T-helper 1 cell treated with Interleukin-12 subunit alpha and Interleukin-12 subunit beta and Interleukin-4 antibody, amounts not matched to agents 30 μg/mL and 1 μg/mL, for 36 hours (primary cell): ENCODE measurements at regions not wholly inside any gene's neighbourhood (a gene's known extent, or its start where the extent isn't known, plus 50 kb on each side); places are given as distances from the start of the nearest gene placed in this dataset.

Experiments used
- H3K27ac Mint-ChIP-seq: one replicate; pipeline ENCODE4 v1.8.0; 2021; ENCODE audit warnings: mild to moderate bottlenecking, mixed read lengths
- H3K27me3 Mint-ChIP-seq: one replicate; pipeline ENCODE4 v1.8.0; 2021; ENCODE audit warnings: low read depth, mixed read lengths
- H3K36me3 Mint-ChIP-seq: one replicate; pipeline ENCODE4 v1.8.0; 2021; ENCODE audit warnings: low read depth, mixed read lengths
- H3K4me1 Mint-ChIP-seq: one replicate; pipeline ENCODE4 v1.8.0; 2021; ENCODE audit warnings: low read depth, mixed read lengths
- H3K4me3 Mint-ChIP-seq: one replicate; pipeline ENCODE4 v1.8.0; 2021; ENCODE audit warnings: mild to moderate bottlenecking, moderate library complexity, mixed read lengths
- H3K9me3 Mint-ChIP-seq: one replicate; pipeline ENCODE4 v1.8.0; 2021; ENCODE audit warnings: mixed read lengths

GRCh38 chr4:123116412-123116811, 194.0 kb upstream of the NUDT6 start:
- no peaks in the 10 kb centered on the region for H3K27me3 Mint-ChIP-seq
- H3K36me3 Mint-ChIP-seq, result peaks cover 5% of the 10 kb centered on the region
- no peaks in the 10 kb centered on the region for H3K4me1 Mint-ChIP-seq
- H3K4me3 Mint-ChIP-seq, result no peak overlapping the region
- no peak overlapping the region for H3K27ac Mint-ChIP-seq
- H3K9me3 Mint-ChIP-seq, result peaks cover 4% of the 10 kb centered on the region

DNA sequence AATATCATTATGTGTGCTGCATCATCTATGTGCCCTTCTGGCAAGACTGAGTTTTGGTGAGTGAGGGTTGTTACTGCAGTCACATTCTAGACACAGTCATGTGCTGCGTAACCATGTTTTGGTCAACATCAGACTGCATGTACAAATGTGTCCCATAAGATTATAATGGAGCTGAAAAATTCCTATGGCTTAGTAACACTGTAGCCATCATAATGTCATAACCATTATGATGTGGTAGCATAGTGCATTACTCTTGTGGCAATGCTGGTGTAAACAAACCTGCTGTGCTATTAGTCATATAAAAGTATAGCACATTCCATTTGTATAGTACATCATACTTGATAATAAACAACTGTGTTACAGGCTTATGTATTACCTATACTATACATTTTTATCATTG, 198.1 kb upstream of the NUDT6 start:
- H3K9me3 Mint-ChIP-seq, result no peaks in the 10 kb centered on the region
- H3K4me1 Mint-ChIP-seq, result no peaks in the 10 kb centered on the region
- H3K36me3 Mint-ChIP-seq, result peaks cover 6% of the 10 kb centered on the region
- no peaks in the 10 kb centered on the region for H3K27me3 Mint-ChIP-seq
- no peak overlapping the region for H3K4me3 Mint-ChIP-seq
- H3K27ac Mint-ChIP-seq, result no peak overlapping the region

DNA sequence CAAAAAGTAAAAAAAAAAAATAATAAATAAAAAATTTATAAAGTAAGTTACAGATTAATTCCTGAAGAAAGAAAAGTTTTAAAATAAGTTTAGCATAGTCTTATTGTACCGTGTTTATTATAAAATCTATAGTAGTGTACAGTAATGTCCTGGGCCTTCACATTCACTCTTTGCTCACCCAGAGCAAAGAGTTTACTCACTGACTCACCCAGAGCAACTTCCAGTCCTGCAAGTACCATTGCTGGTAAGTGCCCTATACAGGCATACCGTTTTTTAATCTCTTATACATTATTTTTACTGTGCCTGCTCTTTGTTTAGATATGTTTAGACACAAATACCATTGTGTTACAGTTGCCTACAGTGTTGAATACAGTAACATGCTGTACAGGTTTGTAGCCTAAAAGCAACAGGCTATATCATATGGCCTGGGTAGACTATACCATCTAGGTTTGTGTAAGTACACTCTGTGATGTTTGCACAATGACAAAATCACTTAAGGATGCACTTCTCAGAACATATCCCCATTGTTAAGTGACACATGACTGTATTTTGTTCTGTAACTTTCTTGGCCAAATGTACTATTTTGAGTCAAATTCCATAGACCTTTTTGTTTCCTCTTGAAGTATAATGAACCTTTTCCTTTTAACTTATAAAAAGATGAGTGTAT, 199.0 kb upstream of the NUDT6 start:
- Mint-ChIP-seq H3K4me3 (no peak overlapping the region), H3K9me3 (peaks cover 3% of the 10 kb centered on the region), H3K27ac (no peak overlapping the region), H3K27me3 (no peaks in the 10 kb centered on the region), H3K36me3 (peaks cover 12% of the 10 kb centered on the region), H3K4me1 (no peaks in the 10 kb centered on the region)

DNA sequence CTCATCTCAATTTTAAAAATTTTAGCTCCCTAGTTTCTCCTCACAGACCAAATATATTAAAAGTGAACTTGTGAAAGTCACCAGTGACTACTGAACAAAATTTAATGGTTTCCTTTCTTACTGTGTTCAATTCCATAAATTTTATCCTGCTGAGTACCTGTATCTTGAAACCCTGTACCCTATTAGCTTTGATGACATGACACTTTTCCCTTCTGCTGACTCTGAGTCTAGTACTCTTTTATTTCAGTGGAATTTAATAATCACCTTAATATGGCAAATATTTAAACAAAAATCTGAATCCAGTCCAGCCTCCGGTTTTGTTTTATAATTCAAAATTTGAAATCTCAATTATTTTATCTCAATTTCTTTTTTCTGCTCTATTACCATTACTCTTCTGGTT, 203.1 kb upstream of the NUDT6 start:
- H3K9me3 Mint-ChIP-seq, result peaks cover 7% of the 10 kb centered on the region
- H3K27ac Mint-ChIP-seq, result no peak overlapping the region
- no peak overlapping the region for H3K4me3 Mint-ChIP-seq
- no peaks in the 10 kb centered on the region for H3K27me3 Mint-ChIP-seq
- H3K4me1 Mint-ChIP-seq, result no peaks in the 10 kb centered on the region
- H3K36me3 Mint-ChIP-seq, result peaks cover 15% of the 10 kb centered on the region

- Mint-ChIP-seq H3K27me3 (no peaks in the 10 kb centered on the region), H3K4me3 (no peak overlapping the region), H3K27ac (no peak overlapping the region), H3K4me1 (no peaks in the 10 kb centered on the region), H3K9me3 (peaks cover 7% of the 10 kb centered on the region), H3K36me3 (peaks cover 14% of the 10 kb centered on the region)
These were observed 204.8 kb upstream of the NUDT6 start for GRCh38 chr4:123127218-123127617.

DNA sequence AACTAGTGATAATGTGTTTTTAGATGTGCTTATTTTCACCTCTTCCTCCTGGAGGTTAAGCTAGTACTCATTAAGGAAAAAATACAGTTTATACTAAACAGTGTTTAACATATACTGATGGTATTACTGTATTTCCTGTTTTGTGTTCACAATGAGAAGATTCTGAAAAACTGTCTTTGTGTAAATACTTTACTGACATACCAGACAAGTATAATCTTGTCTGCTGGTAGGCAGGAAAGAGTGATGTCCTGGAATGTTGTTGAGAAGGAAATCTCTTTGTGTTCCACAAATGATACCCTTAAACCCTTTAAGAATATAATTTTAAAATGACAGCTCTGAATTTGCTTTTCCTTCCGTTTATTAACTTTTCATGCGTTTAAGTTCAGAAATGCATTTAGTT, 205.5 kb upstream of the NUDT6 start:
- Mint-ChIP-seq H3K4me3 (no peak overlapping the region), H3K27ac (no peak overlapping the region), H3K36me3 (peaks cover 14% of the 10 kb centered on the region), H3K9me3 (peaks cover 7% of the 10 kb centered on the region), H3K4me1 (no peaks in the 10 kb centered on the region), H3K27me3 (no peaks in the 10 kb centered on the region)

DNA sequence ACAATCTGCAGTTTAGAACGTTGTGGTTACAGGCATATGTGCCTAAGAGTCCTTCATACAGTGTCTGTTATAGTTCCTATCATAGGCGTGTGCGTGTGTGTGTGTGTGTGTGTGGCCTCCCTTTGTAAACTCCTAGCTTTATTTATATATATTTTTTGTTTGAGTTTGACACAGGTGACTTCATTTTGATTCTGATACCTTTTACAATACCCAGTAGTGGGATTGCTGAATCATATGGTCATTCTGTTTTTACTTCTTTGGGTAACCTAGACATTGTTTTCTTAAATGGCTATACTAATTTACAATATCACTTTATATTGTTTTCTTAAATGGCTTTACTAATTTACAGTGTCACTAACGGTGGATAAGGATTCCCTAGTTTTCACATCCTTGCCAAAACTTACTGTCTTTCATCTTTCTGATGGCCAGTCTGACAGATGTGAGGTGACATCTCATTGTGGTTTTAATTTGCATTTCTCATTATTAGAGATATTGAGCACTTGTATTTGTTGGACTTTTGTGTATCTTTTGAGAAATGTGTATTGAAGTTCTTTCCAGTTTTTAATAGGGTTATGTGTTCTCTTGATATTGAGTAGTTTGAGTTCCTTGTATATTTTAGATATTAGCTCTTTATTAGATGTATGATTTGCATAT, 211.1 kb upstream of the NUDT6 start:
- H3K27ac Mint-ChIP-seq, result no peak overlapping the region
- no peak overlapping the region for H3K4me3 Mint-ChIP-seq
- H3K9me3 Mint-ChIP-seq, result no peaks in the 10 kb centered on the region
- H3K4me1 Mint-ChIP-seq, result no peaks in the 10 kb centered on the region
- H3K36me3 Mint-ChIP-seq, result peaks cover 2% of the 10 kb centered on the region
- no peaks in the 10 kb centered on the region for H3K27me3 Mint-ChIP-seq

GRCh38 chr4:123144616-123145015, 222.2 kb upstream of the NUDT6 start:
- no peaks in the 10 kb centered on the region for H3K27me3 Mint-ChIP-seq
- H3K9me3 Mint-ChIP-seq, result no peaks in the 10 kb centered on the region
- no peak overlapping the region for H3K27ac Mint-ChIP-seq
- H3K4me1 Mint-ChIP-seq, result no peaks in the 10 kb centered on the region
- H3K4me3 Mint-ChIP-seq, result no peak overlapping the region
- peaks cover 5% of the 10 kb centered on the region for H3K36me3 Mint-ChIP-seq

- no peak overlapping the region for H3K27ac Mint-ChIP-seq
- no peak overlapping the region for H3K4me3 Mint-ChIP-seq
- H3K4me1 Mint-ChIP-seq, result no peaks in the 10 kb centered on the region
- H3K27me3 Mint-ChIP-seq, result no peaks in the 10 kb centered on the region
- H3K36me3 Mint-ChIP-seq, result no peaks in the 10 kb centered on the region
- H3K9me3 Mint-ChIP-seq, result no peaks in the 10 kb centered on the region
These were observed 236.2 kb upstream of the NUDT6 start for GRCh38 chr4:123158576-123158975.

- Mint-ChIP-seq H3K9me3 (no peaks in the 10 kb centered on the region), H3K4me3 (no peak overlapping the region), H3K36me3 (no peaks in the 10 kb centered on the region), H3K27me3 (no peaks in the 10 kb centered on the region), H3K27ac (no peak overlapping the region), H3K4me1 (no peaks in the 10 kb centered on the region)
These were observed 237.1 kb upstream of the NUDT6 start for GRCh38 chr4:123159479-123159878.

DNA sequence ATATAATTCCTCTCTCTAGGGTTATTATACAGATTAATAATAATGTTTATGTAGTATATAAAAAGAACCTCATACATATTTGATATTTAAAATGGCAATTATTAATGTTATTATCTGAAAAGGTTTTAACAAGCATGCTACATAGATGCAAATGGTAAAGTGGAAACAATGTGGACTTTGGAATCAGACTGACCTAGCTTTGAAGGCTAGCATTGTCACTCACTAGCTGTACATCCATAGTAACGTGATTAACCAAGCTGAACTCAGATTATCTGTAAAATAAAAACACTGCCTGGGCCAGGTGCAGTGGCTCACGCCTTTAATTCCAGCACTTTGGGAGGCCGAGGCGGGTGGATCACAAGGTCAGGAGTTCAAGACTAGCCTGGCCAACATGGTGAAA, 233.7 kb upstream of the SPRY1 start:
- Mint-ChIP-seq H3K36me3 (no peaks in the 10 kb centered on the region), H3K4me3 (no peak overlapping the region), H3K9me3 (no peaks in the 10 kb centered on the region), H3K27ac (no peak overlapping the region), H3K4me1 (no peaks in the 10 kb centered on the region), H3K27me3 (no peaks in the 10 kb centered on the region)

DNA sequence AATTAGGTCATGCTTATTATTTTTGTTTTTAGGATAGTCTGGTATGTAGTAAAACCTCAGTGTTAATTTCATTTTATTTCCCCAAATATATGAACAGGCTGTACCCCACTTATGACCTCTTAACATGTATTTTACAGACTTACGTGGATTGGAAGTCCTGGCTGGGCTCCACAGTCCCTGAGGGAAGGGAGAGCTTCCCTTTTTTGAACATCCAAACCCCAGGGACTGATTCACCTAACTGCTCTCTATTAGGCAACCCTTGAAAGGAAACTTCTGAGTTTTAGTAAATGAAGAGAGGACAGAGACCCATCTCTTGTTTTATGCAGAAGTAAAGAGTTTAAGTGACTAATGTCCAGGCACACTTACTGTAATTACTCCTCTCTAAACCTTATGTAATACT, 233.1 kb upstream of the SPRY1 start:
- H3K4me3 Mint-ChIP-seq, result no peak overlapping the region
- no peaks in the 10 kb centered on the region for H3K36me3 Mint-ChIP-seq
- no peaks in the 10 kb centered on the region for H3K27me3 Mint-ChIP-seq
- H3K9me3 Mint-ChIP-seq, result no peaks in the 10 kb centered on the region
- no peaks in the 10 kb centered on the region for H3K4me1 Mint-ChIP-seq
- no peak overlapping the region for H3K27ac Mint-ChIP-seq

DNA sequence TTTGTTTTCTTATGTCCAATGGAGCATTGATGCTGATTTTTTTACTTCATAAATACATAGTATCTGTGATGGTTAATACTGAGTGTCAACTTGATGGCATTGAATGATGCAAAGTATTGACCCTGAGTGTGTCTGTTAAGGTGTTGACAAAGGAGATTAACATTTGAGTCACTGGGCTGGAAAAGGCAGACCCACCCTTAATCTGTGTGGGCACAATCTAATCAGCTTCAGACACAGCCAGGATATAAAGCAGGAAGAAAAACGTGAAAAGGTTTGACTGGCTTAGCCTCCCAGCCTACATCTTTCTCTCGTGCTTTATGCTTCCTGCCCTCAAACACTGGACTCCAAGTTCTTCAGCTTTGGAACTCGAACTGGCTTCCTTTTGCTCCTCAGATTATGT, 230.6 kb upstream of the SPRY1 start:
- Mint-ChIP-seq H3K9me3 (no peaks in the 10 kb centered on the region), H3K4me1 (peaks cover 4% of the 10 kb centered on the region), H3K27ac (no peak overlapping the region), H3K36me3 (no peaks in the 10 kb centered on the region), H3K4me3 (no peak overlapping the region), H3K27me3 (no peaks in the 10 kb centered on the region)

DNA sequence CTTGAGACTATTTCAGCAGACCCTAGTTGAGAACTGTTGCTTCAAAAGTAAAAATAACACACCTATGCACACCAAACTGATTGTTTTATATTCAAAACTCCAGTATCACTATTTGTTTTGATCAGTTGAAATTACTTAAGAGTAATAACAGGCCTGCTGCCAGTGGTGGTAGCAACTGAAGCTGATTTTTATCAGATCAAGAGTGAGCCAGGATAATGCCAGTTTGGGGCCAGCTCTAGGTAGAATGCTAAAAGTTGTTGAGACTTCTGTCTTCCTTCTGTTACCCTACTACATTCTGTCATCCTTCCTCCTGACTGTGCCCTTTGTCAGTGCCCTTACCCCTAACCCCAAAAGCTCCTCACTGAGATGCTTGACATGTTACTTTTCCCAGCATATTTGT, 228.7 kb upstream of the SPRY1 start:
- no peaks in the 10 kb centered on the region for H3K36me3 Mint-ChIP-seq
- H3K9me3 Mint-ChIP-seq, result no peaks in the 10 kb centered on the region

DNA sequence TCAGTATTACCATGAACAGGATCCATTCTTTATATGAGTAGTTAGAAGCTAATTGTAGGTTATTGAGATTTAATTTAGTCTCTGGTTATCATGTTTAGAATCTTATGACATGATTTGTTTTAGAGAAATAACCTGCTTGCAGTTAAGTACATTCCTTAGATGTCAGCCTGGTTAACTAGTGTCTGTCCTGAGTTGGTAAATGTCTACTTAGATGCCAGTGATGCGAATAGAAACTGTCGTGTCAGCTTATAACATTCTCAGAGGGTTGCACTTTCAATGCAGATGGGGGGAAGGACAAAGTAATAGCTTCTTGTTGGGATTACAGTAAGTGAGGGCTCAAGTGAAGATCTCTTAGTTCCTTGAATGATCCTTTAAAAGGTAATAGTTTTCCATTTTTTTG, 227.8 kb upstream of the SPRY1 start:
- H3K9me3 Mint-ChIP-seq, result no peaks in the 10 kb centered on the region
- no peak overlapping the region for H3K27ac Mint-ChIP-seq
- no peaks in the 10 kb centered on the region for H3K27me3 Mint-ChIP-seq
- H3K36me3 Mint-ChIP-seq, result no peaks in the 10 kb centered on the region
- H3K4me3 Mint-ChIP-seq, result no peak overlapping the region
- peaks cover 4% of the 10 kb centered on the region for H3K4me1 Mint-ChIP-seq

More for the DNA sequence above, 228.7 kb upstream of the SPRY1 start:
- Mint-ChIP-seq H3K4me1 (peaks cover 4% of the 10 kb centered on the region), H3K4me3 (no peak overlapping the region), H3K27me3 (no peaks in the 10 kb centered on the region), H3K27ac (no peak overlapping the region)
